Uterus (tissue), 2 donors: ENCODE measurements at regions not wholly inside any gene's neighbourhood (a gene's known extent, or its start where the extent isn't known, plus 50 kb on each side); places are given as distances from the start of the nearest gene placed in this dataset.

Experiments used
- CTCF ChIP-seq, 4 experiments: fragments of 200-600 bp in 2 of 4; fragments of 450-650 bp in 2 of 4; sonication (generic) in 2 of 4; IDR thresholded peaks; one replicate each; pipeline ENCODE4 v1.5.1; 2016 to 2019; ENCODE audit warnings: antibody characterized with exemption in 4 of 4, mild to moderate bottlenecking in 2 of 4, moderate library complexity in 1 of 4
- POLR2A ChIP-seq, 2 donors: fragments of 450-650 bp; IDR thresholded peaks; one replicate each; pipeline ENCODE4 v1.6.1; 2016; ENCODE audit warnings: antibody characterized with exemption in 2 of 2, mild to moderate bottlenecking in 1 of 2, moderate library complexity in 1 of 2

GRCh38 chr11:106327134-106327533 lies 249.7 kb downstream of the AASDHPPT start:
- TF ChIP-seq CTCF (IDR thresholded peaks at IDR 0.05): no peak
- TF ChIP-seq POLR2A (IDR thresholded peaks at IDR 0.05): no peak
